HepG2 (cell line): ENCODE measurements at regions not wholly inside any gene's neighbourhood (a gene's known extent, or its start where the extent isn't known, plus 50 kb on each side); places are given as distances from the start of the nearest gene placed in this dataset.

ENCODE experiments used
- ATAC-seq: fragments of 200-7000 bp; cut with Tn5 transposase; 3 replicates; pipeline ENCODE4 v1.9.1; 2020; ENCODE audit warnings: mild to moderate bottlenecking, moderate library complexity
- BruUV-seq: library from RNA; stranded (reverse); fragments of 400-500 nt; replicated peaks from 2 replicates; lab custom pipeline; 2021; lab: Mats Ljungman, UMichigan
- CTCF ChIA-PET: fragments of 300-600 bp; formaldehyde crosslinking; extraction: SDS; loops from one replicate; lab custom pipeline; 2021; ENCODE audit warnings: low total read pairs, inconsistent platforms, low intra/inter-chr PET ratio; lab: Yijun Ruan, JAX
- POLR2A ChIA-PET: fragments of 350-600 bp; sonication (Branson Sonifier 250); formaldehyde crosslinking; loops from one replicate; lab custom pipeline; 2020; ENCODE audit warnings: antibody characterized with exemption, inconsistent platforms; lab: Yijun Ruan, JAX
- DNase-seq: peaks from one replicate; pipeline ENCODE4 v3.0.0-alpha.2; 2015; ENCODE audit warnings: low spot score
- FAIRE-seq: peaks from 3 replicates; lab custom pipeline; 2011; peaks lifted over from hg19 to GRCh38; lab: Jason Lieb, UNC
- H2AFZ ChIP-seq: one replicate; pipeline ENCODE4 v1.6.1; 2011; ENCODE audit warnings: low read length, inconsistent platforms
- H3K27ac ChIP-seq: fragments of 300-600 bp; 3 replicates; pipeline ENCODE4 v1.8.0; 2011; ENCODE audit warnings: mixed run types, mild to moderate bottlenecking, mixed read lengths, low read length, inconsistent platforms; ENCODE audit not compliant: insufficient read depth; ENCODE audit errors: extremely low read length
- H3K27me3 ChIP-seq, 2 experiments: fragments of 200-600 bp in 1 of 2; 2 replicates in 1 of 2; 3 replicates in 1 of 2; pipeline versions ENCODE4 v1.6.0 to v1.8.0; 2011; ENCODE audit warnings: low read length in 2 of 2, mild to moderate bottlenecking in 2 of 2, moderate library complexity in 2 of 2, inconsistent platforms in 1 of 2; ENCODE audit not compliant: insufficient read depth in 2 of 2, control insufficient read depth in 1 of 2
- H3K36me3 ChIP-seq, 2 experiments: fragments of 200-600 bp in 1 of 2; replicated peaks in 1 of 2; 2 replicates in 1 of 2; 3 replicates in 1 of 2; pipeline versions ENCODE4 v1.5.1 to v1.8.0; 2011; ENCODE audit warnings: low read length in 2 of 2, inconsistent platforms in 1 of 2; ENCODE audit not compliant: insufficient read depth in 2 of 2, control insufficient read depth in 1 of 2
- H3K4me1 ChIP-seq: 2 replicates; pipeline ENCODE4 v1.5.1; 2012; ENCODE audit warnings: low read length, inconsistent platforms; ENCODE audit not compliant: insufficient read depth
- H3K4me2 ChIP-seq: 2 replicates; pipeline ENCODE4 v1.6.0; 2011; ENCODE audit warnings: low read depth, low read length, inconsistent platforms
- H3K4me3 ChIP-seq, 3 experiments: fragments of 200-600 bp in 1 of 3; sonication (generic), shearing (Covaris generic) in 1 of 3; replicated peaks in 1 of 3; 2 replicates each; pipeline ENCODE4 v1.5.1; 2011 to 2016; ENCODE audit warnings: low read length in 3 of 3, inconsistent platforms in 2 of 3, low read depth in 2 of 3, mild to moderate bottlenecking in 2 of 3, control low read depth in 1 of 3, mixed read lengths in 1 of 3; ENCODE audit not compliant: insufficient read depth in 1 of 3
- H3K79me2 ChIP-seq: one replicate; pipeline ENCODE4 v1.6.1; 2011; ENCODE audit warnings: low read length, inconsistent platforms; ENCODE audit not compliant: insufficient read depth
- H3K9ac ChIP-seq: 2 replicates; pipeline ENCODE4 v1.6.0; 2011; ENCODE audit warnings: mild to moderate bottlenecking, low read depth, low read length, inconsistent platforms; ENCODE audit not compliant: insufficient read depth
- H3K9me3 ChIP-seq: 2 replicates; pipeline ENCODE4 v1.5.1; 2012; ENCODE audit warnings: mild to moderate bottlenecking, low read length
- H4K20me1 ChIP-seq: 2 replicates; pipeline ENCODE4 v1.6.0; 2011; ENCODE audit warnings: inconsistent platforms, mild to moderate bottlenecking, low read length, moderate library complexity; ENCODE audit not compliant: insufficient read depth
- CHCHD3 ChIP-seq: sonication (generic); formaldehyde crosslinking; IDR thresholded peaks from 2 replicates; pipeline ENCODE4 v1.8.0; 2022; ENCODE audit warnings: mild to moderate bottlenecking, missing genetic modification reagents, moderate library complexity
- ETV5 ChIP-seq: IDR thresholded peaks from 2 replicates; pipeline ENCODE4 v1.6.1; 2018; ENCODE audit warnings: missing biosample characterization, missing genetic modification reagents, inconsistent platforms, borderline replicate concordance
- HIVEP1 ChIP-seq: sonication (generic); formaldehyde crosslinking; IDR thresholded peaks from 2 replicates; pipeline ENCODE4 v1.4.0; 2020; ENCODE audit warnings: mild to moderate bottlenecking, missing genetic modification reagents
- HNRNPK ChIP-seq: fragments of 200-400 bp; formaldehyde crosslinking; IDR thresholded peaks from 2 replicates; pipeline ENCODE4 v1.6.1; 2018; ENCODE audit warnings: low read length, low read depth, moderate library complexity, mild to moderate bottlenecking; ENCODE audit not compliant: poor library complexity, severe bottlenecking
- ISL2 ChIP-seq: sonication (generic); formaldehyde crosslinking; IDR thresholded peaks from 2 replicates; pipeline ENCODE4 v1.5.0; 2020; ENCODE audit warnings: missing genetic modification reagents
- SATB2 ChIP-seq: sonication (generic); formaldehyde crosslinking; IDR thresholded peaks from 2 replicates; pipeline ENCODE4 v1.5.0; 2020; ENCODE audit warnings: missing genetic modification reagents
- SP140L ChIP-seq: sonication (generic); formaldehyde crosslinking; IDR thresholded peaks from 2 replicates; pipeline ENCODE4 v1.4.0; 2020; ENCODE audit warnings: missing genetic modification reagents, borderline replicate concordance
- TEAD2 ChIP-seq: sonication (generic); formaldehyde crosslinking; IDR thresholded peaks from 2 replicates; pipeline ENCODE4 v1.9.0; 2021; ENCODE audit warnings: missing genetic modification reagents
- WGBS: methylation state at CpG from one replicate; pipeline ENCODE4 v1.1.6; 2017; ENCODE audit warnings: low lambda C conversion rate; 5-methylcytosine and 5-hydroxymethylcytosine counted together
- in situ Hi-C: cut with HindIII; loops from 2 replicates; pipeline ENCODE4 v1.10.0; 2017; ENCODE audit warnings: low pct_unique_long_range_greater_than_20kb; ENCODE audit not compliant: extremely low pct_ligation_motif_present
- intact Hi-C: fragments of 100-400 bp; cut with micrococcal nuclease; formaldehyde crosslinking; loops from one replicate; pipeline ENCODE4 v1.10.0; 2022; ENCODE audit not compliant: unreplicated experiment
- TF ChIP-seq, protein P1 (sequence below): sonication (generic); formaldehyde crosslinking; IDR thresholded peaks from 2 replicates; pipeline ENCODE4 v1.4.0; 2020; ENCODE audit warnings: missing genetic modification reagents
- TF ChIP-seq, protein P2 (sequence below): sonication (generic); formaldehyde crosslinking; IDR thresholded peaks from 2 replicates; pipeline ENCODE4 v1.4.0; 2020; ENCODE audit warnings: missing genetic modification reagents, borderline replicate concordance
- TF ChIP-seq, protein P3 (sequence below): sonication (generic); formaldehyde crosslinking; IDR thresholded peaks from 2 replicates; pipeline ENCODE4 v1.5.1; 2020; ENCODE audit warnings: missing genetic modification reagents, mild to moderate bottlenecking, borderline replicate concordance
- TF ChIP-seq, protein P4 (sequence below): IDR thresholded peaks from 2 replicates; pipeline ENCODE4 v1.6.1; 2016
- TF ChIP-seq, protein P5 (sequence below): sonication (generic); formaldehyde crosslinking; IDR thresholded peaks from 2 replicates; pipeline ENCODE4 v1.4.0; 2020; ENCODE audit warnings: mild to moderate bottlenecking, missing genetic modification reagents

DNA sequence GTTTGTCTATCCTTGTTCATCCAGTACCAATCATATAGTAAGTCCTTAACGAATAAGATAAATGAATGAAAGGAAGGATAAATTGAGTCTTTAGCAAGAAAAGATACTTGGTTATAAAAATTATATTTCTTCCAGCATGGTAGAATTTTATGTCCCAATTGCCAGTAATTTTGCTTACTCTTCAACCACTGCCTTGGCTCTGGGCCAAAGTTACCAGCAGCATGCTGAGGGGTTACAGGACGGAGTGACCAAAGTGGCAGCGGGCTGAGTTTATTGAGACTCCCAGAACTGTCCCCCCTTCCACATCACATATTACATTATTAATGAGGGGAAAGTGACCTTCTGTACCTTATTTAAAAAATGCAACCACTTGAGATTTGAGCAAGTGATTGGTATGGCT is 121.7 kb downstream of the RASGEF1B start:
- no peaks in the 10 kb centered on the region for H4K20me1 ChIP-seq
- no peak overlapping the region for H3K4me2 ChIP-seq
- no peaks in the 10 kb centered on the region for H3K27me3 ChIP-seq
- WGBS, result 9% methylated on average over 3 of the region's 3 CpGs
- H2AFZ ChIP-seq, result no peak overlapping the region
- no peaks in the 10 kb centered on the region for H3K9me3 ChIP-seq
- no peak overlapping the region for H3K4me3 ChIP-seq
- no peaks in the 10 kb centered on the region for H3K36me3 ChIP-seq
- intact Hi-C loops (no loop called here), in situ Hi-C loops (loop anchor here (10.0 kb wide), 1 partner anchor 275 kb away; no protein-coding TSS in a partner anchor)
- no peaks in the 10 kb centered on the region for H3K79me2 ChIP-seq
- no peak overlapping the region for H3K9ac ChIP-seq
- DNase-seq (no peak), ATAC-seq (no peak), FAIRE-seq (no peak)
- TF ChIP-seq, protein P1, sequence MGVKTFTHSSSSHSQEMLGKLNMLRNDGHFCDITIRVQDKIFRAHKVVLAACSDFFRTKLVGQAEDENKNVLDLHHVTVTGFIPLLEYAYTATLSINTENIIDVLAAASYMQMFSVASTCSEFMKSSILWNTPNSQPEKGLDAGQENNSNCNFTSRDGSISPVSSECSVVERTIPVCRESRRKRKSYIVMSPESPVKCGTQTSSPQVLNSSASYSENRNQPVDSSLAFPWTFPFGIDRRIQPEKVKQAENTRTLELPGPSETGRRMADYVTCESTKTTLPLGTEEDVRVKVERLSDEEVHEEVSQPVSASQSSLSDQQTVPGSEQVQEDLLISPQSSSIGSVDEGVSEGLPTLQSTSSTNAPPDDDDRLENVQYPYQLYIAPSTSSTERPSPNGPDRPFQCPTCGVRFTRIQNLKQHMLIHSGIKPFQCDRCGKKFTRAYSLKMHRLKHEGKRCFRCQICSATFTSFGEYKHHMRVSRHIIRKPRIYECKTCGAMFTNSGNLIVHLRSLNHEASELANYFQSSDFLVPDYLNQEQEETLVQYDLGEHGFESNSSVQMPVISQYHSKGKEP, result no peak
- TF ChIP-seq, protein P2, sequence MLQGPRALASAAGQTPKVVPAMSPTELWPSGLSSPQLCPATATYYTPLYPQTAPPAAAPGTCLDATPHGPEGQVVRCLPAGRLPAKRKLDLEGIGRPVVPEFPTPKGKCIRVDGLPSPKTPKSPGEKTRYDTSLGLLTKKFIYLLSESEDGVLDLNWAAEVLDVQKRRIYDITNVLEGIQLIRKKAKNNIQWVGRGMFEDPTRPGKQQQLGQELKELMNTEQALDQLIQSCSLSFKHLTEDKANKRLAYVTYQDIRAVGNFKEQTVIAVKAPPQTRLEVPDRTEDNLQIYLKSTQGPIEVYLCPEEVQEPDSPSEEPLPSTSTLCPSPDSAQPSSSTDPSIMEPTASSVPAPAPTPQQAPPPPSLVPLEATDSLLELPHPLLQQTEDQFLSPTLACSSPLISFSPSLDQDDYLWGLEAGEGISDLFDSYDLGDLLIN (CRISPR knock-in tag), result no peak
- no peak for TF ChIP-seq HNRNPK
- TF ChIP-seq HIVEP1 (CRISPR knock-in tag), result no peak
- no peak for TF ChIP-seq CHCHD3
- no peak for TF ChIP-seq TEAD2 (CRISPR knock-in tag)
- TF ChIP-seq SATB2 (CRISPR knock-in tag), result no peak
- no peak for TF ChIP-seq SP140L (CRISPR knock-in tag)
- TF ChIP-seq, protein P3, sequence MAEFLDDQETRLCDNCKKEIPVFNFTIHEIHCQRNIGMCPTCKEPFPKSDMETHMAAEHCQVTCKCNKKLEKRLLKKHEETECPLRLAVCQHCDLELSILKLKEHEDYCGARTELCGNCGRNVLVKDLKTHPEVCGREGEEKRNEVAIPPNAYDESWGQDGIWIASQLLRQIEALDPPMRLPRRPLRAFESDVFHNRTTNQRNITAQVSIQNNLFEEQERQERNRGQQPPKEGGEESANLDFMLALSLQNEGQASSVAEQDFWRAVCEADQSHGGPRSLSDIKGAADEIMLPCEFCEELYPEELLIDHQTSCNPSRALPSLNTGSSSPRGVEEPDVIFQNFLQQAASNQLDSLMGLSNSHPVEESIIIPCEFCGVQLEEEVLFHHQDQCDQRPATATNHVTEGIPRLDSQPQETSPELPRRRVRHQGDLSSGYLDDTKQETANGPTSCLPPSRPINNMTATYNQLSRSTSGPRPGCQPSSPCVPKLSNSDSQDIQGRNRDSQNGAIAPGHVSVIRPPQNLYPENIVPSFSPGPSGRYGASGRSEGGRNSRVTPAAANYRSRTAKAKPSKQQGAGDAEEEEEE, result no peak
- TF ChIP-seq, protein P4, sequence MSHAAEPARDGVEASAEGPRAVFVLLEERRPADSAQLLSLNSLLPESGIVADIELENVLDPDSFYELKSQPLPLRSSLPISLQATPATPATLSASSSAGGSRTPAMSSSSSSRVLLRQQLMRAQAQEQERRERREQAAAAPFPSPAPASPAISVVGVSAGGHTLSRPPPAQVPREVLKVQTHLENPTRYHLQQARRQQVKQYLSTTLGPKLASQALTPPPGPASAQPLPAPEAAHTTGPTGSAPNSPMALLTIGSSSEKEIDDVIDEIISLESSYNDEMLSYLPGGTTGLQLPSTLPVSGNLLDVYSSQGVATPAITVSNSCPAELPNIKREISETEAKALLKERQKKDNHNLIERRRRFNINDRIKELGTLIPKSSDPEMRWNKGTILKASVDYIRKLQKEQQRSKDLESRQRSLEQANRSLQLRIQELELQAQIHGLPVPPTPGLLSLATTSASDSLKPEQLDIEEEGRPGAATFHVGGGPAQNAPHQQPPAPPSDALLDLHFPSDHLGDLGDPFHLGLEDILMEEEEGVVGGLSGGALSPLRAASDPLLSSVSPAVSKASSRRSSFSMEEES (CRISPR knock-in tag), result no peak
- TF ChIP-seq, protein P5, sequence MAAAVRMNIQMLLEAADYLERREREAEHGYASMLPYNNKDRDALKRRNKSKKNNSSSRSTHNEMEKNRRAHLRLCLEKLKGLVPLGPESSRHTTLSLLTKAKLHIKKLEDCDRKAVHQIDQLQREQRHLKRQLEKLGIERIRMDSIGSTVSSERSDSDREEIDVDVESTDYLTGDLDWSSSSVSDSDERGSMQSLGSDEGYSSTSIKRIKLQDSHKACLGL (CRISPR knock-in tag), result no peak
- TF ChIP-seq ISL2 (CRISPR knock-in tag), result no peak
- no peak for TF ChIP-seq ETV5 (CRISPR knock-in tag)
- no TSS peak for BruUV-seq
- ChIA-PET POLR2A (no interaction called here), CTCF (interaction anchor here (3.8 kb wide), 1 partner anchor 280 kb away, joined by 21 read pairs; no protein-coding TSS in a partner anchor)
- no peaks in the 10 kb centered on the region for H3K4me1 ChIP-seq
- no peak overlapping the region for H3K27ac ChIP-seq
